CD4-positive, alpha-beta T cell treated with Interleukin-12 subunit alpha and Interleukin-12 subunit beta, for 1 hour (primary cell): ENCODE measurements at regions not wholly inside any gene's neighbourhood (a gene's known extent, or its start where the extent isn't known, plus 50 kb on each side); places are given as distances from the start of the nearest gene placed in this dataset.

Experiments used
- DNase-seq: peaks from one replicate; pipeline ENCODE4 v3.0.0-alpha.2; 2020

DNA sequence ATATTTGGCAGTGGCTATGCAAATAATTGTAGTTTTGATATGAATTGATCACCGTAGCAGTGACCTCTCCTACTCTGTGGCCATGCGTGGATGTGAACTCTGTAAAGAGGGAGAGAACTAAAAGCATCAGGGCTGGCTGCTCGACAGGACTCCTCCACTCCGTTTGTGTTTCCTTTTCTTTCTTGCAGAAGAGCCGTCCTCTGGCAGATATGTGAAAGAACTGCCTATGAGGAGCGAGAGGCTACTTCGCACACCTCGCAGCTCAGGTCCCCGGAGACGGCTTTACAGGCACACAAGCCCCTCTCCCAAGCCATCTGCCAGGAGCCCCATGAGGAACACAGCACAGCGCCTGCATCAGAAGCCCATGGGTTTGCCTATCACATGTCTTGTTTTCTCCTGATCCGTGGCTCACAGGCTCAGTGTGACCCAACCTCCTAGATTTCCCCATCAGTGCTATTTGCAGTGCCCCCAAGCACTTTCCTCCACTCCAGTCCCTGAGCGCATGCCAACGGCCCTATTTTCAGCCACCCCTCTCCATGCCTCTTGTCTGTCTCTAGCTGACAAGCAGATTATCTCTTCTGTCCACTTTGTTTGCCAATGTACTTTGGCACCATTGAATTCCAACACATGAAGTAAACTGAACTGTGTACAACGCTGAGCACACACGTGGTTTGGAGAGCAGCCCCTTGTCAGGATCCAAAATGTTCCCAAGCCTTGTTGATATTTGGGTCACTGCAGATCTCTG is 164.3 kb upstream of the AKR1E2 start:
- no peak for DNase-seq

DNA sequence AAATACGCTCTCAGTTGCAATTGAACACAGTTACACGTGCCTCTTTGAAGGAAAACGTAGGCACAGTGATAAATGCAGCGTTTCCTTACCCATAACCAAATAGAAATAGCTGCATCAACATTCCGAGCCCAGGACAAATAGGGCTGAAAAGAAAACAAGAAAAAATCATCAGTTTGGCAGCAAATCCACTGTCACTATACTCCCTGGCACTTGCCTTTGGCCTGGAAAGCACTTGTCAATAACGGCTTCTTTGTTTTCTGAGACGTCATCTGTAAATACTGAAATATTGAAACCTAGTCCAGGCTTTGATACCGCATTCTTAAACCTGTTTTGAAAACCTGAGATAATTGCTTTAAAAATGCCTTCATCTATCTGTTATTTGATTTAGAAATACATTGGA is 167.2 kb upstream of the AKR1E2 start:
- DNase-seq, result no peak

DNA sequence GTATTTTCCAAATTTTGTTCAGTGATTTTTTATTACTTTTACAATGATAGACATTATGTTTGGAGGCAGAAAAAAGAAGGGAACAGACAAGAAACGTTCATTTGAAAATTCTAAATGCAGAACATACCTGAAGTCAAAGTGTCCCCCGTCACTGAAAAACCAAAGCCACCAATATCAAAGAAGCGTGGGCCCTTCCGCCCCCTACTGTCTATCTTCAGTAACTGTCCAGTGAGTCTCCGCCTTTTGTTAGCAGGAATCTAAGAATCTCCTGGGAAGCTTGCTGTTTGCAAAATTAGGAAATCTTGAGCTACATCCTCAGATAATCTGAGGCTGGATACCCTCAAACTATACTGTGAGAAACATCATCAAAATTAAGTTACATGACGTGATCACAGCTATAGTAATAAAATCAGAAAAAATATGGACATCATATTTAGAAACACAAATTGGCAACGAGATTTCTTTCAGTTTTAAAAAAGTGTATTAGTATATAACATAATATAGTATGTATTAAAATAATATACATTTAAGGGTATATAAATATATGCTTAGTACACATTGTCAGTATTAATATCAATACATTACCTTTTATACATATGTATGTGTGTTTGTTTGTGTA is 169.3 kb upstream of the AKR1E2 start:
- peak; percentile 67 for DNase-seq

DNA sequence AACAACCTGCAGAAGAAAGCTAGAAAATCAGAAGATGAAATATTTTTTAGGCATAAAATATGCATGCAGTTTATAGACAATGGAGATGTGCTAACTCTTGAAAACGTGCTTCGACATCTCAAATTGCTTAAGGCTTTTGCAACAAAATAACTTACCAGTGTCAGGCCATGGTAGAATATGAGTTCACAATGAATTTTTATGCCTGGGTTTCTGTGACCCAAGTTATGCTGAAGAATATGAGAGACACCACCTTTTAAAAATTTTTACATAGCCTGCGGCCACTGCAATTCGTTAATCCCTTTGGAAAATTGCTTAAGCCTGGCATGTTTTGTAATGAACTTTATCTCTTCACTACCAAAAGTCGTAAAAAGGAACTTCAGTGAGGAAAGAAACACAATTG is 170.1 kb upstream of the AKR1E2 start:
- no peak for DNase-seq

DNA sequence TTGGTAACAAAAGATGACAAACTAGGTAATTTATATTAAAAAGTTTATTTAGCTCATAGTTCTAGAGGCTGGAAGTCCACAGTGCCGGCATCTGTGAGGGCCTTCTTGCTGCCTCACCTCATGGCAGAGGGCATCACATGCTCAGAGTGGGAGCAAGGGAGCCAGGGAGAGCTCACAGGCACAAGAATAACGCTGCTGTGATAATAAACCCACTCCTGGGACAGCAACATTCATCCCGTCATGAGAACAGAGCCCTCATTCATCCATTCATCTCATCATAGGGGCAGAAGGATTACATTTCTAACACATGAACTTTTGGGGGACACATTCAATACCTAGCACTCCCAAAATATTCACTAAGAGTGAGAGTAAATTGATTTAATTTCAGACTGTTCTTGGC is 170.6 kb upstream of the AKR1E2 start:
- DNase-seq, result no peak

DNA sequence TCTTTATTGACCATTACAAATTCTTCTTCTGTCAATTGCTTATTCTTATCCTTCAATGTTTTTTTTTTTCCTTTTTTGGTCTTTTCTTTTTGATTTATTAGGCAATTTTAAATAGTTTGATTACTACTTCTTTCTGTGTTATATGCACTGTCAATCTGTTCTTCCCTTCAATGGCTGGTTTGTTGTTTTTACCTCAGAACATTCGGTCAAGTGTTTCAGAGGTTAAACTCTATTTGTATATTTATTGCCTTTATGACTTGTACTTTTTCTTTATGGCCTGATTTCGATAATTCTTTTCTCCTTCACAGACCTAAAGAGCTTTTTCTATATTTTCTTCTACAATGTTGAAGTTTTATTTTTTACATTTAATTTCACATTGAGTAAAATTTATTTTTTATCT is 171.5 kb upstream of the AKR1E2 start:
- no peak for DNase-seq

DNA sequence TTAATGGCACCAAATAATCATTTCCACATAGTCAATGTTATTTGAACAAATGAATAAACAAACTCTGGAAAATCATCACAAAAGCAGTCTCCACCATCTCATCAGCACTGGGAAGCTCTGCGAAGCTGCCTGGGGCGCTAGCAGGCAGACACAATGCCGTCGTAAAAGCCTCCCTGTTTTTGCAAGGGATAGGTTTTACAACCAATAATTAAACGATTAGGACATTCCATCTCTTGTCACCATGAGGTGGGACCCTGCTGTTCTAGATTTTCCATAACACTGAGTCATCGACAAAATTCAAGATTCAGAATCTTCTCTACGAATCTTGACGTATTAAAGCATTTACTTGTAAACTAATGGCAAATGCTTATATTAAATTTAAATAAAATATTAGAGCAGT is 172.8 kb upstream of the AKR1E2 start:
- DNase-seq, result no peak

DNA sequence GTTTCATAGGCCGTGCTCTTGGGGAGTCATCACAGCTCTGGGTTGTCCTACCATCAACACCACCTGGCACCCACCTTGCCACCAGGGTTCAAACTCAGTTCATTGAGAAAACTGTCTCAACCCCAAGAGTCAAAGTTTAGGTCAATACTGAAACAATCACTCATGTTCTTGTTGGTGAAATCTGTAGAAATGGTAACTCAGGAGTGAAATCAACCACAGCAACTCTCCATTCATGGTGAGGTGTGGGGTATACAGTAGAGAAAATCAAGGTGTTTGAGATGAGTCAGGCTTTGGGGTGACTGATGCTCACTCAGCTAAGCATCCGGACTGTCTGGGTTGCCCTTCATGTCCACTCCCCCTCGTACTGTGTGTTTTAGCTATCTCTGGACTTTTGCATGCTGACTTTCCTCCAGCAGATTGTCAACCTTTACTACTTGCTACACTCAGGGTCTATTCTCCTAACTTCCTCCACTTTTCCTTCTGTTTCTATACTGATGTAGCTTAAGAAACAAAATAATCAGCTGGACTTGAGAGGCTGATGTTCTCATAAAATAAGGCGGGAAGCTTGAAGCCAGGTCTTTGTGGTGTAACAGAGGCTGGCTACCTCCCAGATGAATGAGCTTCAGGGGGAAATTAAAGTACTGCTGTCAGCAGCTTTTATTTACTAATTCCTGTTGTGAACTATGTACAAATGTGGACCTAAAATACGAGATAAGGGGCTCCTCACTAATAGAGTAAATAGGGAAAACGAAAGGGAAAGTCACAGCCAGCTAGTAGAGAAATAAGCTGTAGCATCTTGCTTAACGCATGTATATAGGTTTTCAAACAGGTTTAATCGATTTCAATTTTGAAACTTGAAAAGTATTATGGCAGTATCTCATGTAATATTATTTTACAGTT is 173.6 kb upstream of the AKR1E2 start:
- DNase-seq, result no peak

DNA sequence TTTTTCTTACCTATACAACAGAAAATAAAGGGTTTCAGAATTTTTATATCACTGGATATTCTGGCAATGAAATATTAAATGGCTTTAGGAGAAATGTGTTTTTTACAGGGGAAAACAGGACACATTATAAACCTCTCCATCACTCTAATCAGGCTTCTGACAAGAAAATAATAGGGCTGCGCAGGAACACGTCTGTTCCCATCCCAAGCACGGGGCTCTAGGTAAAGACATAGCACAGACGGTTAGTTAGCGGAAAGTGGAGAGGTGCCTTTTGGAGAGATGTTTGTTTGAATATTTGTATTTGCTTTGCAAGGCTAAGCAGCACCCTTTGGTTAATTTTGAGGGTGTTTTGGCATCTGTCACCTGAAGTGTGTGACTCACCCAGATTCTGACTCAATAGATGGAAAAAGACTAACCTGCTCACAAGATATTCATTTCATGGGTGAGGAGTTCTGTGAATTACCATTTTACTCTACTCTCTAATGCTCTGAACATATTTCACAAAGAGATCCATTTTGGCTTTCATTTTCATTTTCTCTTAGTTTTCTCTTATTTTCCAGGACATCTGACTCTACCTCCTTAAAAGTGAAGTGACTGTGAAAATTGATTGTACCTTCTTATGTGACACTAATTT is 174.5 kb upstream of the AKR1E2 start:
- DNase-seq, result no peak

DNA sequence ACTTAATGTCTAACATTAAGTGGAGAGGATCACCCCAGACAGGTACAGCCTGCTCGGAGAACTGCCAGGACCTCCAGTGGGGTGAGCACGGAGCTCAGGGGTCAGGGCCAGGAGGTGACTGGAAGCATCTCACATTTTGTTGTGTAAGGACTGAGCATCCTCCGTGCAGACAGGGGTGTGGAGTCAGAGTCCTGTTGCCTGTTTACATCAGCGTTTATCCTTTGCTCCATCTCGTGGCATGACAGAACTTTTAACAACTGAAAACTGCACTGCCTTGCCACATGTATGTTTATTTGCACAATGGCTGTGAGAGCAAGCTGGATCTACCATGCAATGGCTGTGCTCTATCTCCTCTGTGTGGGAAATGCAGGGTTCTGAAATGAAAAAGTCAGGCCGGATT is 175.4 kb upstream of the AKR1E2 start:
- DNase-seq, result no peak

DNA sequence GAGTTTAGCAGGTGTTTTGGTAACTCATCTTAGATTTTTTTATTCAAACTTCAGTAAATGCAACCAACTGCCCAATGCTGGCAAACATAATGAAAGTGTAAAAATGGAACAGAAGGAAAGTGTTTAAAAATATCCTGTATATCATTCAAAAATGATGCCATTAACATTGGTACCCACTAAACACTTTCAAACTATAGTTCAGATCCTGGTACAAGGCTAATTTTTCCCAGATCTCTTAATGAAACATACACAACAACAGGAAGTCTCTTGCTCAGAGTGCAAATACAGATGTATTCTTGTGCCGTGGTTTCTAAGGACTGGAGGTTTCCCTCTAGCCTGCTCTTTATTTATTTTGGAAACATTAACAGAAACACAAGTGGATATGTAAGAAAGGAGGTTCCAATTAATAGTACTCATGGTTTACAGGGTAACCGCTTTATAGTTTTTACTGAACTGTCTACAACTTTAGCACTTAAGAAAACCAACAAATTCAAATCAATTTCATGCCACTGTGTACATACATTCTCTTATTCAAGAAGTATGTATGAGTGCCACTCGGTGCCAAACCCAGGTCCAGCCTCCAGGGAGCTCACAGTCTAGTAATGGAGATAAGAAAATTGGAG is 176.0 kb upstream of the AKR1E2 start:
- no peak for DNase-seq

DNA sequence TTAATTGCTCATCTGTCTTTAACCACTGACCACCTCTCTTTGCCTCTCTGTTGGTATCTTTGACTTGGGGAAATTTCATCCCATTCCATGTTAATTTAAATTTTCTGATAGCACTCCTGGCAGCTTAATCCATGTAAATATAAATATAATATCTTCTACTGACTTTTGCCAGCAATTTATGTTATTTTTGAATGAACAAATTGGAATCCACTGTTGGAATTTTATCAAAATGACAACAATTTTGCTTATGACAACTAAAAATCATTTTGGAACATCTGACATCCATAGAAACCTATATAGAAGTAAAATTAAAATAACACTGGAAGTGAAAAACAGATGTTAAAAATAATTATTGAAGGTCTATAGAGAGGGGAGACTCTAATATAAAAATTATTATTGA is 176.5 kb upstream of the AKR1E2 start:
- DNase-seq, result no peak

DNA sequence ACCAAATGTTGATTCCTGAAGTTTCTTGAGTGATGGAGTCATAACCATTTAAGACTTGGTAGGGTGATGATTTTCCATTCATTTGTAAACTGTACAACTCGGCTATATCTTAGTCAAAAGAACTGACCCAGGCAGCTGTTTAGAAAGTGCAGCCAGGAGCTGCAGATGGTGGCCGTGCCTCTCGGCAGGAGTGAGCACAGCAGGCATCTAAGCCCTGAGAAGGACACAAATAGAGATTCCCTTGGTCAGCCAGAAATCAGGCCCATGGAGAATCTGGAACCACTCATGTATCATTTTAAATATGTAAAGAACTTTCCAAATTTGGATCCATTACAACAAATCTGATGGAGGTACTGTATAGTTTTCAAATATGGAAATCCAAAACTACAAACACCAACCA is 177.0 kb upstream of the AKR1E2 start:
- DNase-seq, result no peak

DNA sequence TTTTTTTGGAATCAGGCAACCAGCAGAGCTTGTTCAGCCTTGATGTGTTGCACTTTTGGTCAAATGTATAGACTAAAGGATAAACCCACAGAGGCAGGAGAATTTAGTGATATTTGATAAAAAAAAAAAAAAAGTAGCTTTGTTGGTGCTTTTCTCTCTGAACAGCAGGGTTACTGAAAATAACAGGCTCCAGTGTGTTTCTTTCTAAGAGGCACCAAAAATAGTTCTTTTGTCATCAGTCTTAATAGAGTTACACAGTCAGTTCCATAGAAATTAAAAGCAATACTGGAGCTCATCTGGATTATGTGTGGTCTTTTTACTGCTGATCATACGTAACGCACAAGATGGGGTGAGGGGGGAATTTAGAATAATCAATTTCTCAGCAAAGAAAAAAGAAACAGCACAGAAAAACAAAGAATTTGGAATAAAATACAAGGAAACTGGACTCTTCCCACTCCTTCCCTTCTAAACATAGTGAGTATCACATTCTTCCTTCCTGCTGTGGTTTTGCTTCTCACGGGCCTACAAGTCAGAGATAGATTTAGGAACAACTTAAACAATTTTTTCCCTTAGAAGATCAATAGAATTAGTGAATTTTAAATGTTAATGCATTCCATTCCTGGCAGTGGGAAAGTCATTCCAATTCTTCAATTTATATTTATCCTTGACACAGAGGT is 178.8 kb upstream of the AKR1E2 start:
- no peak for DNase-seq

DNA sequence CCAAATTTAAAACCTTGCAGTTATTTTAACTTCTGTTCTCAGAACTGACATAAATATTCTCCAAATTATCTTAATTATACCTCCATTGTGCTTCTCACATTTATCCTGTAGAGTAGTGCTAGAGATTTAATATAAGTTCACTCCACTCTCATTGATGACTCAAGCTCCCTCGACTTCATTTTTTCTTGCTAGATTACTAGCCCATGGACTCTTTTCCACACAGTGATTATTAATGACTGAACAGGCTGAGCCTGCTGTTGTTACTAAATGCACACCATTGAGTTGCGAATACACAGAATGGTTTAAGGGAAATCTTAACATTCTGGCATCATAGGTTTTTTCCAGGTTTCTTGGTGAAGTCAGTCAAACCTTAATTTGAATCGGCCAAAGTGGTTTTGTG is 179.5 kb upstream of the AKR1E2 start:
- no peak for DNase-seq

DNA sequence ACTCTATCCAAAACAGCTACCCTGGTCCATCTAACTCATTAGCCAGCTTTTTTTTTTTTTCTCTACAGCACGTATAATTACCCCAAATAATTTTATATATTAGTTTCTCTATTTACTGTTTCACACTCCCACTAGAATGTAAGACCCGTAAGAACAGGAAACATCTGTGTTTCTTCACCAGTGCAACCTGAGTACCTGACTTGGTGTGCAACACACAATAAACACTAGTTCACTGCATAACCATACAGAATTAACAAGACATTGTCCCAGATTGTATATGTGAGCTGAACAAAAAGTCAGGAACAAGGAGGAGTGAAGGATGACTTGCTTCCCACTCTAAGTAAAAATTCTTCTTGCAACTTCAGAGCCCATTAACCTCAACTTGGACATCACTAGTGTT is 180.2 kb upstream of the AKR1E2 start:
- no peak for DNase-seq

DNA sequence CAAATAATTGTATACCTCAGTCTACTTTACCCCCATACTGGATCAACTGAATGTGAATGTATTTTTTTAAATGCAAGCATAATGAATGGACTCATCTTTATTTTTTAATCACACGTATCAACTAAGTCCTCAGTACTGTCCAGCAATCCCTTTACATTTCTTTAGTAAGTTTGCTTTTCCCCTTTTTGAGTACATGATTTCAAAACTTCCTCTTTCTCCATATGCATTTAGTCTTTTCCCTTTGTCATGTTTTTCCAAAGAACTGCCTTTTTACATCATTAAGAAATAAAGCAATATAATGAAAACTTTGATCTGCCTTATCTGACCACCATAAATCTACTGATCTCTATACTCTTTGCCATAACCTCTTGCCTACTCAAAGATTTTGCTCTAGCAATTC is 182.5 kb upstream of the AKR1E2 start:
- DNase-seq, result no peak

DNA sequence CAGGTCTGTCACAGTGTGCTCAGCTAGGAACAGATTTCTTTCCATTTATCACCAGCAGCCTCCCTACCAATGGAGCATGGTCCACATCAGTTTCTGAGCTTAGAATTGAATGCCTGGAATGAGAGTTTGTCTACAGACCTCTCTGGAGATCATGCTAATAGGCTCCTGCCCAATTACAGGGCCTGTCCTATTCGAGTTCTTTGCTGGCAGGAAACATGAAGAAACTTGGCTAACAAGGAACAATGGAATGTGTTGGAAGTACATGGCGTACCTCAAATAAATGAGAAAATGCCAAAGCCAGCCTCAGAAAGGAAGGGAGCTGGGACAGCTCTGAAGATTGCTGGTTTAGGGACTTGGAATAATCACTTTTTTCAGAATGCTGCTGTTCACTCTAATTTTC is 186.0 kb upstream of the AKR1E2 start:
- no peak for DNase-seq

DNA sequence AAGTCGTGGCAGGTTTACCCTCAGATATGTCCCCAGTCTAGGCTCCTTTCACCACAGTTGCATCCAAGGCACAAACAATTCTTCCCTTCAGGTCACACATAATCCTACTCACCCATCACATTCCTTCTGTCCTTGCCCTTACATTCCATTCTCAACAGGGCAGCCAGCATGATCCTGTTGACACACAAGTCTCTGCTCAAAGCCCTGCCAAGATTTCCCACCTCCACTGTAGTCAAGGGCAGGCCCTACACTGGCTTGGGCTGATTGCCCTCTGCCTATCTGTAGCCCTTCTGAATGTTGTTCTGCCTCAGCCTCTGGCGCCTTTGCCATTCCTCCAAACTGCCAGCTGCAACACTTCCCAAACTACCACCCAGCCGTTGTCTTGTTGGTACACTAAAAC is 187.9 kb upstream of the AKR1E2 start:
- no peak for DNase-seq

DNA sequence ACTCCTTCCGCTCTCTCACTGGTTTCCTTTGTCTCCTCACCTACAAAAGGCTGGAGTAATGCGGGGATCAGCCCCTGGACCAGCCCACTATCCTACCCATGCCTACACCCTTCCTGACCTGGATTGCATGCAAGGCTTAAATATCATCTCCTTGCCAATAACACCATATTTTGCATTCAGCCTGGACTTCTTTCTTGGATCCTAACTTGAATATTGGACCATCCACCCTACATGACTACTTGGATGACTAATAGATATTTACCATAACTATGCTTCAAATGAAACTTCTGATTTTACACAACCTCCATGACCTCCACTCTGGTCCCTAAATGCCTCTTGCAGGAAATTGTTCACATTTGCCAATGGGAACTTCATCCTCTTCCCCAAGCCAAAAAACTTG is 188.3 kb upstream of the AKR1E2 start:
- no peak for DNase-seq

DNA sequence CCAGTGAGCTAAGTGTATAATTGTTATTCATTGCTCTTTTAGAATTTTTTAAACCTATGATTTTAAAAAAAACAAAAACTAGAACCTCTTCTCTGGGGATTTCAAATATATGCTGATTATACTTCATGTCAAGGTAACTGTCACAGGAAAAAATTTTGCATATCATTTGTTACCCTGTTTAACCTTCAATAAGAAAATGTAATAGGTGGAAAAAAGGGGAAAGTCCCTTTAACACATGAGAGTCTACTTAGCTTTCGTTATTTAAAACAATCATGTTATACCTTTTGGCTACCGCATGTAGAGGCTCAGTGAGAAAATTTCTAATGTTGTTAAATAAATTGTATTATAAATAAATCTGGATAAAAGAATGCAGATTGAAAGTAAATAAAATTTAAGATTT is 190.1 kb upstream of the AKR1E2 start:
- no peak for DNase-seq

DNA sequence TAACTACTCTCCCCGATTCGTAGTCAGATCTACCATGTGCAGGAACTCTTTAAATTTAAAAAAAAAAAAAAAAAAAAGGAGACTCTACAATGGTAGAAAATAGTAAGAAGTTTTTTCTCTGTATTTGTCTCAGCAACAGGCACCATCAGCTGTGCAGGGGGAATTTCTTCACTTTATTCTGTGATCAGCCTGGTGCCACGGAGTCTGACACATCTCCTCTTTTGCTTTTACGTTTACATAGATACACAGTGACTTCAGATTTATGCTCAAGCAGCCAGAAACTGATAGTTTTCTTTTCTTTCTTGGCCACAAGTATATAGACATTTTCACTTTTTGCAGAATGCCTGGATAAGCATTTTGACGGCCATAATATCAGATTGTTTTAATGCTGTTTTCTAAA is 190.6 kb upstream of the AKR1E2 start:
- DNase-seq, result no peak

DNA sequence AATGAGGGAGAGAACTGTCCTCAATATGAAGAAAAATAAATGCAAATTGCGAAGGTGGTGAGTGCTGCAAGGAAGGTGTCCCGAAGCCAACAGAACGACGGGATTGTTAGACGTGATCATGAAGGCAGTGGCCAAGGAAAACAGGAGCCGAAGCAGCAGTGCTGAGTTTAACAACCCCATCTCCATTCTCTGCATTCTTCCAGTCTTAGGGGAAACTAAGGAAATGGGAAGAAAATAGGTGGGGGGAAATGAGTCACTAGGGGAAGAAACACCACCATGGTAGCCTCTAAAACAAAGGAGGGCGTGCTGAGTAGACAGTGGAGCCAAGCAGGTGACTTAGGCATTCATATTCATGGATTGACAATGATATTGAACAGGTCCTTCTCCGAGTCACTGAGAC is 192.2 kb upstream of the AKR1E2 start:
- no peak for DNase-seq
